ENCODE measurements at regions not wholly inside any gene's neighbourhood (a gene's known extent, or its start where the extent isn't known, plus 50 kb on each side); places are given as distances from the start of the nearest gene placed in this dataset.
"Not testable (repeated sequence)": the region's sequence is repeated elsewhere in the genome, so short reads cannot be mapped to it uniquely, and the experiment has no call there.

DNA sequence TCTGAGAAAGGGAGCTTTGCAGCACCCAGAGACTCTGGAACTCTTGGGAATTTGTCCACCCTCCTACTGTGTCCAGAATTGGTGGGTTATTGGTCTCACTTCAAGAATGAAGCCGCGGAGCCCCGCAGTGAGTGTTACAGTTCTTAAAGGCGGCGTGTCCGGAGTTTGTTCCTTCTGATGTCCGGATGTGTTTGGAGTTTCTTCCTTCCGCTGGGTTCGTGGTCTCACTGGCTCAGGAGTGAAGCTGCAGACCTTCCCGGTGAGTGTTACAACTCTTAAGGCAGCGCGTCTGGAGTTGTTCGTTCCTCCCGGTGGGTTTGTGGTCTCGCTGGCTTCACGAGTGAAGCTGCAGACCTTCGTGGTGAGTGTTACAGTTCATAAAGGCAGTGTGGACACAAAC is 824.7 kb downstream of the LRRTM4 start:
- not testable (repeated sequence) for DNase-seq

DNA sequence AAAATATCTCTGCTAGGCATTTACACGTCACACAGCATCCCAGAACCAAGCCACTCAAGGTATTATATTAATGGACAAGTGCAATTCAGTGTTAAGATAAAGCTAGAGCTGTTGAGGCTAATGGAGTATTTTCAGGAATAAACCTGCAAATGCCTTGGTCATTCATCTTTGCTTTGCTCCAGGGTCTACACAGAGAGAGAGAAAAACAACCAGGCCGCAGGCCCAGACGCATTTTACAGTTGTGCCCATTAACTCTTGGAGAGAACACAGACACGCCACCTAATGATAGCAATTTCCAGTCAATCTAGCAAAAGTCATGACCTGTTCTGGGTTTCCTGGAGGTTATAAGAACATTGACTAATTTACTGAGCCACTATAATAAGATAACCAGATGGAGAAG is 829.3 kb downstream of the LRRTM4 start:
- no peak for DNase-seq
- no peak for TF ChIP-seq GATA1 (IDR thresholded peaks at IDR 0.05; ENCODE audit: low read depth, low read length)
- TF ChIP-seq POLR2A (IDR thresholded peaks at IDR 0.05; ENCODE audit: low read length), result no peak

DNA sequence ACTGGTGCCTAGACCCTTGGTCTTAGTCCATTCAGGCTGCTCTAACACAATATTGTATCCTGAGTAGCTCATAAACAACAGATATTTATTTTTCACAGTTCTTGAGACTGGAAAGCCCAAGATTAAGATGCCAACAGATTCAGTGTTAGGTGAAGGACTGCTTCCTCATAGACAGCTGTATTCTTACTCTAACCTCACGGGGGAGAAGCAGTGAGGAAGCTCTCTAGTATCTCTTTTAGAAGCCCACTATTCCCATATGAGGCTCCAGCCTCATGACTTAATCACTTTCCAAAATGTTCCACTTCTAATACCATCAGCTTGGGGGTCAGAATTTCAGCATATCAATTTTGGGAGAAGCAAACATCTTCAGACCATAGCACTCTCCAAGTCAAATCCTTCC is 833.4 kb downstream of the LRRTM4 start:
- no peak for TF ChIP-seq GATA1 (IDR thresholded peaks at IDR 0.05; ENCODE audit: low read depth, low read length)
- no peak for DNase-seq

DNA sequence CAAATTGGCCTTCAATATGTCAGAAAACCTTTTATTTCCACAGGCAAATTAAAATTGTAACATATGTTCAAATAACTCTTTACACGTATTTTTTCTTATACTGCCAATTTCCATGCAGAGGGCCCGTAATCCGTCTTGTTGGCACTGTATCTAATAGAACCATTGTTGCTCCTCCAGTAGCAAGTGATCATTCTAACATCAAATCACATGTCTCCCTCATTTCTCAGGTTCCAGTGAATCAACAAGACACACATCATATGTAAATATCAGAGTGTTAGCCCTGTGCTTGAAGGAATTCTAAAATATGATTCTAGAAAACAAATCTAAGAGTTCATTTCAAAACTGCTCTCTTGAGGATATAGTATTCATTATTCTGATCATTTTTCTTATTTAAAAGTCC is 834.3 kb downstream of the LRRTM4 start:
- DNase-seq, result no peak
- TF ChIP-seq GATA1 (IDR thresholded peaks at IDR 0.05; ENCODE audit: low read depth, low read length) (no peak), POLR2A (IDR thresholded peaks at IDR 0.05; ENCODE audit: low read length) (no peak)

DNA sequence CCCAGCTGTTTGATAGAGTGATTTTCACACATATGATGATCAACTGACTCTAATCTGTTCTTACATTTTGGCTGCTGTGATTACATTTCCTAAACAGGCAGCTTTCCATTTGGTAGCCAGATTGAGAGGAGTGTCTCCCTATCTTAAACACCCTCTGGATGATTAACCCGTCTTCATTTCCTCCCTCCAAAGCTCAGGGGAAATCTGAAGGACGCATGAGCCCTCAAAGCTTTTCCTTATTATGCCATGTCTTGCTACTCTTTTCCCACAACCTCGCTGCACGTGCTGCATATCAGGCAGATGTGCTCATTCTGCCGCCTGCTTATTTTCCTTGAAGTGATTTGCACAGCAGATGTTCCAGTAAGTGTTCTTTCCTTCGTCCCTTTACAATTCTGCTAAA is 837.4 kb downstream of the LRRTM4 start:
- no peak for TF ChIP-seq GATA1 (IDR thresholded peaks at IDR 0.05; ENCODE audit: low read depth, low read length)
- no peak for TF ChIP-seq POLR2A (IDR thresholded peaks at IDR 0.05; ENCODE audit: low read length)
- no peak for DNase-seq

DNA sequence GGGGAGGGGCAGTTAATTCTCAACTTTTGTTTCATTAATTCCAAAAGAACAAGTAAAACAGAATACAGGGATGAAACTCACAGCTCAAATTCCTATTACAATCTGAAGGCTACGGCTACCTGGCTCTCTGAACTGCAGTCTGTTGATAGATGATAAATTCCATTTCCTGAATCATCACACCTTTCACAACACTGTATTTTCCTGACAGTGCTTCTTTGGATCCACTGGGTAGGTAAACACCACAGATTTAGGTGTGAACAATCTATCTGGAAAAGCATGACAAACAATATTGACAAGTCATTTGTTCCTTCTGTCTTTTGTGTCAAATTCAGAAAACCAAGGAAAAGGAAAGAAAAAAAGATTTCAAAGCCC is 843.2 kb downstream of the LRRTM4 start:
- no peak for TF ChIP-seq POLR2A (IDR thresholded peaks at IDR 0.05; ENCODE audit: low read length)
- DNase-seq, result no peak

DNA sequence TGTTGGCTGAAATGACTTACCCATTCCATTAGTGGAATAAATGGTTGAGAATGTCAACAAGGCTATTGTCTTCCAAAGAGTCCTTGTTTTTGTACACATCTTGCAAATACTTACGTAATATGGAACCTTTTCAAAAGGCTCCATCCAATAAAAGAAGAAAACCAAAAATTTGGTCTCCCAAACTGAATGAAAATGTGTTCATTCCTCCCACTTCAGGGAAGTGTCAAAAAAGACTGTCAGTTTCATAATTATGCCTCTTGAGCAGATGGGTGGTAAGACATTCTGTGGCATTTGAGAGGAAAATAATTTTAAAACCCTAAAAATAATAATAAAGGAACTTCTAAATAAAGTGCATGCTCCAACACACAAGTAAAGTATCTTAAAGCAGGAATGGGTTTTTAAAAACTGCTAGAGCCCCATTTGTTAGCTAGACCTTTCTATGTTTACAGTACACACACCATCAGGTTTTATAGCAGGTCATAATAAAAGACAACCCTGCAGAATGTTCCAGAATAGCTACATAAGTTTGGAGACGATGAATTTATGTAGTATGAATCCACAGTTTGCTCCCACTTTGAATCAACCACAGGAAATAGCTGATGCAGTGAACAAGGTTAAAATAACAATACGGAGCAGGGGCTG is 843.7 kb downstream of the LRRTM4 start:
- no peak for DNase-seq
- TF ChIP-seq GATA1 (IDR thresholded peaks at IDR 0.05; ENCODE audit: low read depth, low read length) (no peak), POLR2A (IDR thresholded peaks at IDR 0.05; ENCODE audit: low read length) (no peak)

DNA sequence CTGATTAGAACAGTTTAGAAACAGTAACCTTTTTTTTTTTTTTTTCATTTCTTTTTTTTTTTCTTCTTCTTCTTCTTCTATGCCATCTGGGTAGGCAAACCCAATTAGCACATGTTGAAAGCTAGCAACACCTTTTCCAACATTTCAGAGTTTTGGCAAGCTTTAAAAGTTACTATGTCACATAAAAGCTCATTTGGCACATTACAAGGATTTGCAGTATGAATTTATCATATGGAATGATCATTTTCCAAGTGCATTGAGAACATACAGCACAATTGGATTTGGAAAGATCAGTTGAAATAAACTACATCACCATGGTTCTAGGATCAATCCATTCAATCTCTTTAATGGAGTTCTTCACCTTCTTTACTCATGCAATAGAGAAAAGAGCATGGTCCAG is 847.0 kb downstream of the LRRTM4 start:
- no peak for DNase-seq
- TF ChIP-seq GATA1 (IDR thresholded peaks at IDR 0.05; ENCODE audit: low read depth, low read length), result no peak
- no peak for TF ChIP-seq POLR2A (IDR thresholded peaks at IDR 0.05; ENCODE audit: low read length)

DNA sequence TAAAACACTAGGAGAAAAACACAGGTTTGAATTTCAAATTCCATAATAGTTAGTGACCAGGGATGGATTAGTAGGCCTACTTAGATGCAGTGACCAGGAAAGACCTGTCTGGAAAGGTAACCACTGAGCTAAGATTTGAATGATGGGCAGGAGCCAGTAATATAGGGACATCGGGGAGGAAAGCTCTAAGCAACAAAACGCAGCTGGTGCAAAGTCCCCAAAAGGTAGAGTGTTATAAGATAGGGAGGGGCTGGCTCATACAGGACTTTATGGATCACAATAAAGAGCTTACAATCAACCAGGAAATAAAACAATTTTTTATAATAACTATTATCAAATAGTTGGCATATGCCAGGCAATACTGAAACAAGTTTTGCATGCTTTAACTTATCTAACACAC is 849.4 kb downstream of the LRRTM4 start:
- TF ChIP-seq POLR2A (IDR thresholded peaks at IDR 0.05; ENCODE audit: low read length) (no peak), GATA1 (IDR thresholded peaks at IDR 0.05; ENCODE audit: low read depth, low read length) (no peak)
- no peak for DNase-seq

DNA sequence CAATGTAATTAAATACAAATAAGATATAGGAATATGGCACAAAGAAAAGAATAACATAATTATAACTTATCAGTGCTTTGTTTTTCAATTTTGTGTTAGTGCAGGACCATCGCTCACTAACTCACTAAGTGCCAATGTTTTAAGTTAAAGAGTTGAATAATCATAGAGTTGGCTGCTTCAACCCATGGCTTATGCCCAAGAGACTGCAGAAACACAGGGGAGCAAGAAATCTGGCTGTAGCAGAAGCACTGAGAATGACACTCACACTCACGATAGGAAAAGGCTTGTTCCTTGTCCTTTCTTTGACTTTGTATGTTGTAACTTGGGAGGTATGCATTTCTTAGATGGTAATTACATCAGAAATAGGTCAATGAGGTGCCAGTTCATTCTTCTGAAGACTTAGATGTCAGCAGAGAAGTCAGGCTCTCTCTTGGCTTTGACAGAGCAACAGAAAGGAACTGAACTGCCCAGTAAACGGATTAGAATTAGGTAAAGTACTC is 852.2 kb downstream of the LRRTM4 start:
- no peak for DNase-seq
- no peak for TF ChIP-seq POLR2A (IDR thresholded peaks at IDR 0.05; ENCODE audit: low read length)
- TF ChIP-seq GATA1 (IDR thresholded peaks at IDR 0.05; ENCODE audit: low read depth, low read length), result no peak

DNA sequence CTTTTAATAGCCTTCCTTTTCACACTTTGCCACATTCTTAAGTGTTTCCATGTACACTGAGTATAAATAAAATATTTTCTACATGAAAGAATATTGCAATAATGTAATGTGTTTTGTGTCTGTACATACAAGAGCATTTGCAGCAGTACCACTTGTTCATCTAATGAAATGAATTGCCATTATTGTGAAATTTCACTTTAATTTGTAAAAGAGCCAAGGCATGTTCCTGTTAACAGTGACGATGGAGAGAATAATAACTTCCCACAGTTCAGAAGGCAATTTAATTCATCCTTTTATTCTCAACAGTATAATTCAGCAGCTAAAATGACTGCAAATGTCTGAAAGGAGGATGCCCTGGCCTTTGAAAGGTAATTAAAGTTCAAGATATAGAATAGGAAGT is 853.9 kb downstream of the LRRTM4 start:
- DNase-seq, result no peak
- TF ChIP-seq POLR2A (IDR thresholded peaks at IDR 0.05; ENCODE audit: low read length) (no peak), GATA1 (IDR thresholded peaks at IDR 0.05; ENCODE audit: low read depth, low read length) (no peak)

DNA sequence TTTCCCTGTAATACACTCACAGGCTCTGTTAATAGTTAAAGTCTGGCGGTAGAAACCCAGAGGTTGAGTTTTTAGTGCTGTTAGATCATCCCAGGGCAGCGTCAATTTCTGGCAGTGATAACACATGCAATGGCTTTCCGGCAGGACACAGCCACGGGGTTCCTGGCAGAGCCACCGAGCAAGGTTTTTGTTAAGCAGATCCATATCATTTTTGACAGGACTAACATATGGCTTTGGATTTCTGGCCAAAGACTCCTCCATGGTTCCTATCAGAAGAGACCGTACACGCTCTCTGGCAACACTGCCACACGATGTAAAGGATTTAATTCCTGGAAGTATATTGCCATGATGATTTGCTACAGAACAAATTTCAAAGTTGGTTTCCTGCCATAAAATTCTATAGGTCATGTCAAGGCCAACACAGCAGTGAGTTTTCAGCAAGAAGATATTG is 854.3 kb downstream of the LRRTM4 start:
- DNase-seq, result no peak
- TF ChIP-seq GATA1 (IDR thresholded peaks at IDR 0.05; ENCODE audit: low read depth, low read length) (no peak), POLR2A (IDR thresholded peaks at IDR 0.05; ENCODE audit: low read length) (no peak)

DNA sequence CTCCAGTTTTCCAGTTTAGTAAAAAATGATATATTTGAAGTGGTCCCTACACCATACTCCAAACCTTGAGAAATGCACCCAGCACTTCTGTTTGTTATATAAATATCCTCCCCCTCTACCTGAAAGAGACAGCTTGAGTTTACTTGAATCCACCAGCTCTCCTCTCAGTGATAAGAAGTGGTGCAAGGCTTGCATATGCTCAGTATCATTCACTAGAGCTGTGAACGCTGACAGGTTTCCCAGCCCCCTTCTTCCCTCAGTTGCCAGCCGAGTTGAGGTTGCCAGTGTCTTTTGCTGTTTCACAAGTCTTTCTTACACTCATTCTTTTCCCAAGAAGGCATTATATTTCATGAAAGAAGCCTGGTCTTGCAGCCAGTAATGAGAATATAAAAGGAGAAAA is 880.0 kb downstream of the LRRTM4 start:
- TF ChIP-seq POLR2A (IDR thresholded peaks at IDR 0.05; ENCODE audit: low read length) (no peak), GATA1 (IDR thresholded peaks at IDR 0.05; ENCODE audit: low read depth, low read length) (no peak)
- DNase-seq, result no peak

DNA sequence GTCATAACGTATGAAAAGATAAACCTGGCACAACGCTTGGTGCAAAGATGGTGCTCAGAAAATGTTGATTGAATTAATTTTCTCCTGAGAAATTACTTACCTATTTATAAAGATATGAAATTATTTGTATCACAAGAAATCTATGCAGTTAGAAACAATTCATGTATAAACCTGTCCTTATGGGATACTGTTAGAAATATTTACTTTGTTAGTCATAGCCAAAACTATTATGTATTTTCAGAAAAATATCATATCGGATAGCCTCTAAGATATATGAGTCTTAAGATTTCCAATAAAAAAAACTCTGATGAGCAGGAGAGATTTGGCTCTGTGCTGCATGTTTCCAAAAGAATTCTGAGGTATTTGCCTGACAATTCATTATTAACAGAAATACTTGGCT is 880.7 kb downstream of the LRRTM4 start:
- TF ChIP-seq GATA1 (IDR thresholded peaks at IDR 0.05; ENCODE audit: low read depth, low read length) (no peak), POLR2A (IDR thresholded peaks at IDR 0.05; ENCODE audit: low read length) (no peak)
- no peak for DNase-seq

DNA sequence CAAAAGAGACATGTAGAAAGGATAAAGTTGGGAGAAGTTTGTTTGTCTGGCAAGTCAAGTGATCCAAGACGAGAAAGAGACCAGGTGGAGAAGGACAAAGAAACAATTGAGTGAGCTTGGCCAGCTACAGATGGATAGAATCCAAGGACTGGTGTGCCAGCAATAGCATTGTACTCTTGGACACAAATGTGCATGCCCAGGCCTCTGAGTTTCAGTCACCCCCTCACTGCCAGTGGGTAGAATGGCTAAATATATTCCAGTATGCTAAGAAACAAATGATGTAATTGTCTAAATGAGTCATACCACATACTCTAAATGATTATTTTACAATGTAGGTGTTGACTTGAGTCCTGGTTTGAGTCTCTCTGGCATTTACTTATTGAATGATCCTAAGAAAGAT is 881.3 kb downstream of the LRRTM4 start:
- TF ChIP-seq GATA1 (IDR thresholded peaks at IDR 0.05; ENCODE audit: low read depth, low read length), result no peak
- TF ChIP-seq POLR2A (IDR thresholded peaks at IDR 0.05; ENCODE audit: low read length), result no peak
- no peak for DNase-seq

DNA sequence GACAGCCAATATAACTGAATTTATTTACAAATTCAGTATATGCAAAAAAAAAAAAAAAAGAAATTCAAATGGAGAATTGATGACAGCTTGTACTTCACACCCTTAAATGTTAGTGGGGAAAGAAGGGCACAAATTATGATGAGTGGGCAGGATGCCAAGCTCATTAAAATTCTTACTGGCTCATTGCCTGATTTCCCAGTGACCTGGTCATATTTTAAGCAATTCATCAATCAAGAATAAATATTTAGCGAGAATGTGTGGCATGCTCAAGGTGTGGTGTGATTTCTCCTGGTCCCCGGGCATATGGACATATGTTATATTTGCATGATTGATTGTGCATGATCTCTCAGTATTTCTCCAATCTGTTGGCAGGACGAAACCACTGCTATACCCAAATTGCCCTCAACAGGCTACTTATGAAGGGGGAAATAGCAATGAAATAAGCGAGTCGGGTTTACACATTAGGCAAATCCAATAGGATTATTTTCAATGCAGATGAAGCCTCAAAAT is 883.0 kb downstream of the LRRTM4 start:
- TF ChIP-seq POLR2A (IDR thresholded peaks at IDR 0.05; ENCODE audit: low read length) (no peak), GATA1 (IDR thresholded peaks at IDR 0.05; ENCODE audit: low read depth, low read length) (no peak)
- no peak for DNase-seq

Measured in erythroblast (primary cell).